Stimulated activated CD8-positive, alpha-beta memory T cell treated with anti-CD3 and anti-CD28 coated beads, Interleukin-15, amount 100 ng/mL, for 48 hours (primary cell): ENCODE measurements at regions not wholly inside any gene's neighbourhood (a gene's known extent, or its start where the extent isn't known, plus 50 kb on each side); places are given as distances from the start of the nearest gene placed in this dataset.
"Not testable (repeated sequence)": the region's sequence is repeated elsewhere in the genome, so short reads cannot be mapped to it uniquely, and the experiment has no call there.

Source experiments
- DNase-seq, 2 donors: peaks; one replicate each; pipeline ENCODE4 v3.0.0-alpha.2; 2020; ENCODE audit warnings: low read depth in 2 of 2

GRCh38 chr2:21781962-21782361 is 658.2 kb downstream of the TDRD15 start:
- DNase-seq, result no peak

GRCh38 chr2:21782866-21783265 is 659.1 kb downstream of the TDRD15 start:
- no peak for DNase-seq

- no peak for DNase-seq
Measured at GRCh38 chr2:21787941-21788340, 664.2 kb downstream of the TDRD15 start.

- not testable (repeated sequence) for DNase-seq
Measured at GRCh38 chr2:21790311-21790710, 666.5 kb downstream of the TDRD15 start.

- DNase-seq, result no peak
Measured at GRCh38 chr2:21792571-21792970, 668.8 kb downstream of the TDRD15 start.

- DNase-seq, result no peak
Measured at GRCh38 chr2:21793461-21793860, 669.7 kb downstream of the TDRD15 start.

GRCh38 chr2:21794611-21795010 is 670.8 kb downstream of the TDRD15 start:
- no peak for DNase-seq

- DNase-seq, result no peak
Measured at GRCh38 chr2:21800356-21800755, 676.6 kb downstream of the TDRD15 start.

- DNase-seq, result no peak
Measured at GRCh38 chr2:21803550-21803949, 679.8 kb downstream of the TDRD15 start.

GRCh38 chr2:21804151-21804550 is 680.4 kb downstream of the TDRD15 start:
- no peak for DNase-seq

- no peak for DNase-seq
Measured at GRCh38 chr2:21811541-21811940, 687.8 kb downstream of the TDRD15 start.

- no peak for DNase-seq
Measured at GRCh38 chr2:21812766-21813165, 689.0 kb downstream of the TDRD15 start.

- no peak for DNase-seq
Measured at GRCh38 chr2:21814588-21815149, 690.9 kb downstream of the TDRD15 start.

GRCh38 chr2:21818212-21818795 is 694.5 kb downstream of the TDRD15 start:
- DNase-seq, result no peak

- no peak for DNase-seq
Measured at GRCh38 chr2:21819454-21819853, 695.7 kb downstream of the TDRD15 start.

- DNase-seq, result no peak
Measured at GRCh38 chr2:21820271-21820670, 696.5 kb downstream of the TDRD15 start.

GRCh38 chr2:21821672-21822227 is 698.0 kb downstream of the TDRD15 start:
- no peak for DNase-seq

GRCh38 chr2:21822505-21822904 is 698.7 kb downstream of the TDRD15 start:
- no peak for DNase-seq

GRCh38 chr2:21833767-21834166 is 710.0 kb downstream of the TDRD15 start:
- DNase-seq, result no peak

- DNase-seq, result no peak
Measured at GRCh38 chr2:21836261-21836660, 712.5 kb downstream of the TDRD15 start.

GRCh38 chr2:21836719-21837118 is 713.0 kb downstream of the TDRD15 start:
- DNase-seq, result no peak

- no peak for DNase-seq
Measured at GRCh38 chr2:21837168-21837960, 713.6 kb downstream of the TDRD15 start.

- DNase-seq, result no peak
Measured at GRCh38 chr2:21841341-21841740, 717.6 kb downstream of the TDRD15 start.
